Astrocyte of the spinal cord (primary cell): ENCODE measurements at regions not wholly inside any gene's neighbourhood (a gene's known extent, or its start where the extent isn't known, plus 50 kb on each side); places are given as distances from the start of the nearest gene placed in this dataset.

Experiments used
- DNase-seq: peaks from one replicate; pipeline ENCODE4 v3.0.0; 2011; ENCODE audit warnings: low read depth, low spot score
- H3K4me3 ChIP-seq: 2 replicates; pipeline ENCODE4 v1.5.1; 2011; ENCODE audit warnings: low read depth, mild to moderate bottlenecking, low read length, moderate library complexity
- in situ Hi-C: cut with HindIII; loops from 2 replicates; pipeline ENCODE4 v1.10.0; 2017; ENCODE audit warnings: low sequenced_read_pairs
- TF ChIP-seq, protein P1 (sequence below): IDR thresholded peaks from 2 replicates; pipeline ENCODE4 v1.5.1; 2012; ENCODE audit warnings: low read depth, mild to moderate bottlenecking, low read length, inconsistent platforms

DNA sequence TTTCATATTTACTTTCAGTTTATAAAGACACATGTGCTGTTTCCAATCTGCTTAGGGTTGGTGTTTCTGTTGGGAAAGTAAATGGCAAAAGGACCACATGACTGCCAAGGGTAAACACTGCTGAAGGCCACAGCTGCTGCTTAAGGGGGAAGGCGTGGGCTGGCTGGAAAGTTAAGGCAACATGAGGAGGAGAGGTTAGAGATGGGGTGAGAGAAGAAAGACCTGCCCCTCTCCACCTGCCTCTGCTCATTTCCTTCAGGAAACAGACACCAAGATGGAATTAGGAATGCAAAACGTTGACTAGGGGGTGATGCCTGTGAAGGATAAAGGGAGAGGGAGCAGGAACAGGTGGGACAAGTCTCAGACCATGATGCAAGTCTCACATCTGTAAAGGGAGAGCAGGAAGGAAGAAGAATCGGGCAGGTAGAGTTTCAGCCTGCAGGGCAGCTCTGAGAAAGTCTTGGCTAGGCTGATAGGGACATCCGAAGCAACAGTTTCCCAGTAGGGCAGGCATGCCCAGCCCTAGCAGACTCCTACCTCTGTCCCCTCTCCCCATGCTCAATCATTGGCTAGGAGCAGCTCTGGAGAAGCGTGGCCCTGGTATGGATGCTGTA is 86.0 kb downstream of the CDC42EP3 start:
- in situ Hi-C loops = no loop called here
- no peak for DNase-seq
- H3K4me3 ChIP-seq = no peak overlapping the region
- TF ChIP-seq, protein P1, sequence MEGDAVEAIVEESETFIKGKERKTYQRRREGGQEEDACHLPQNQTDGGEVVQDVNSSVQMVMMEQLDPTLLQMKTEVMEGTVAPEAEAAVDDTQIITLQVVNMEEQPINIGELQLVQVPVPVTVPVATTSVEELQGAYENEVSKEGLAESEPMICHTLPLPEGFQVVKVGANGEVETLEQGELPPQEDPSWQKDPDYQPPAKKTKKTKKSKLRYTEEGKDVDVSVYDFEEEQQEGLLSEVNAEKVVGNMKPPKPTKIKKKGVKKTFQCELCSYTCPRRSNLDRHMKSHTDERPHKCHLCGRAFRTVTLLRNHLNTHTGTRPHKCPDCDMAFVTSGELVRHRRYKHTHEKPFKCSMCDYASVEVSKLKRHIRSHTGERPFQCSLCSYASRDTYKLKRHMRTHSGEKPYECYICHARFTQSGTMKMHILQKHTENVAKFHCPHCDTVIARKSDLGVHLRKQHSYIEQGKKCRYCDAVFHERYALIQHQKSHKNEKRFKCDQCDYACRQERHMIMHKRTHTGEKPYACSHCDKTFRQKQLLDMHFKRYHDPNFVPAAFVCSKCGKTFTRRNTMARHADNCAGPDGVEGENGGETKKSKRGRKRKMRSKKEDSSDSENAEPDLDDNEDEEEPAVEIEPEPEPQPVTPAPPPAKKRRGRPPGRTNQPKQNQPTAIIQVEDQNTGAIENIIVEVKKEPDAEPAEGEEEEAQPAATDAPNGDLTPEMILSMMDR = no peak

DNA sequence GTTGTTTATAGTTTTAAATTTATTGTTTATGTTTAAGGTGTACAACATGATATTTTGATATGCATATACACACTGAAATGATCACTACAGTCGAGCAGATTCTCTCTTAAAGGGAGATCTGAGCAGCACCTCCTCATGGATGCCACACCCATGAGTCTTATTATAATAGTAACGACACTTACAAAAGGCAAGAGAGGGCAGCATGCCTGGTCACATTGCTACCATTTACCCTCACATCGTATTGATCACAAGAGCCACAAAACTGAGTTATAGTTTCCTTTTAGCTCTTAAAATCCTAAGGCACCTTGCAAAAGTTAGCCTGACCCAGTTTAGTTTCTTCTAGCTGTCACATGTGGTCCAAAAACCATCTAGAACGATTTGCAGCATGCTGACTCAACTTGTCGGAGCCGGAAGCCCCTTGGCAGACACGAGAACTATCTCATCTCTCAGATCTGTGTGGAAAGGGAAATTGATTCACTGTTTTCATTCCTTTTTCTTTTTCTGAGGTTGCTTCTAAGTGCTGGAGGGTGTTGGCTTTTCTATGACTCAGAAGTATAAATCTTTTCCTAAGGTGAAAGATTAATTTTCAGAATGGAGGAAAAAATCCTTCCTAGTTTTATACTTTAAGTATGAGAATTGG is 85.3 kb downstream of the CDC42EP3 start:
- peak; percentile 94 for DNase-seq

DNA sequence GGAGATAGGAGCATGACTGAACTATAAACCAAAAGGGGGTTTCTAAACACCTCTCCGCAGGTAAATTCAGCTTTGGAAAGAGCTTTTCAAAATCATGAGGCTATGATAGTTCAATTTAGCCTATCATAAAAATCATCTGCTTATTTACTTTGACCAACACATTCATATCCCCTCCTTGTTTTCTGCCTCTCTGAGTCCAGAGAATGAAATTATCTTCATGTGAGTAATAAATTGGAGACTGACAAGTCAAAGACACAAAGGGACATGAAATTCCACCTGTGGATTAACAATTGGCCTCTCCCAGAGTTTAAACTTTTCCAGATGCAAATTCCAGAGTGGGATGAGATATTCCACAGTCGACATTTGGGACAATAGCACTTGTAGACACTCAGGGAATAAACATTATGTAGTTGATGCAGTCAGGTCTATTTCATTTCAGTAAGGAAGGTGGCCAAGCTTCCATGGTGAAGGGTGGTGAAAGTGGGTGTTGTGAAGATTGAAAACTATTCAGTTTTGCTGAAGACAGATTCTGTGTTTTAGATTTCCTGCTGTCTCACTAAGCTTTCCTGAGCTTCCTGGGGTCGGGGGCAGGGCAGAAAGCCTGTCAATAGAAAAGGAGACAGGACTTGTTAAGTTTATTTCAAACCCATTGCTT is 84.7 kb downstream of the CDC42EP3 start:
- in situ Hi-C loops = no loop called here
- TF ChIP-seq, protein P1 = no peak
- no peak for DNase-seq
- no peak overlapping the region for H3K4me3 ChIP-seq

More for the DNA sequence above, 85.3 kb downstream of the CDC42EP3 start:
- TF ChIP-seq, protein P1 = no peak
- in situ Hi-C loops = no loop called here
- no peak overlapping the region for H3K4me3 ChIP-seq

DNA sequence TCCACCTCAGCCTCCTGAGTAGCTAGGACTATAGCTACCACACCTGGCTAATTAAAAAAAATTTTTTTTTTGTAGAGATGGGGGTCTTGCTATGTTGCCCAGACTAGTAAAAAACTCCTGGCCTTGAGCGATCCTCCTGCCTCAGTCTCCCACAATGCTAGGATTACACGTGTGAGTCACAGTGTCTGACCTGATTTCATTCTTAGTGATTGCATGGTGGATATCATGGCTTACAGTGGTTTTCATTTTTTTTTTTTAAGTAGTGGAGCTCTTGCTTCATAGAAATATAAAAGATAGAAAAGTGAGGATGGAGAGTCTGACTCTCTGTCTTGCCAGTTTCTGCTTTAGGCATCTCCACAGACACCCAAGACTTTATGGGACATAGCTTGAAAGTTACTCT is 83.6 kb downstream of the CDC42EP3 start:
- no peak for DNase-seq
- in situ Hi-C loops = no loop called here
- TF ChIP-seq, protein P1 = no peak
- no peak overlapping the region for H3K4me3 ChIP-seq

DNA sequence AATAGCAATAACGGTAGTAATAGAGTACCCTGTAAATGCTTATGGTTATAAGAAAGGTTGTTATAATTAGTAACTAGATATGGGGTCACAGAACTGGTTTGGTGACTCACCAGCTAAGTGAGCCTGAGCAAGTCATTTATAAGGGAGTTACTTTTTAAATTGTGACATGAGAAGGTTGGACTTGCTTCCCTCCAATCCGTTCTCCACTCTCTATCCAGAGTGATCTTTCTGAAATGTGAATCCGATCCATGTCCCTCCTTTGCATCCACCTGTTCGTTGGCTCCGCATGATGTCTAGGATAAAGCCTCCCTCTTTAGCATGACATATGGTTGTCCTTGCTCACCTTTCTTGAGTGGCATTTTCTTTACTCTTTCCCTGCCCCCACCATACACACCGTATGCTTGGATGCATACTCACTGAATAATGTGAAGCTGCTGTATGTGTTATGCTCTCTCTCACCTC is 83.1 kb downstream of the CDC42EP3 start:
- DNase-seq = no peak
- no peak overlapping the region for H3K4me3 ChIP-seq
- TF ChIP-seq, protein P1 = no peak
- in situ Hi-C loops = no loop called here

DNA sequence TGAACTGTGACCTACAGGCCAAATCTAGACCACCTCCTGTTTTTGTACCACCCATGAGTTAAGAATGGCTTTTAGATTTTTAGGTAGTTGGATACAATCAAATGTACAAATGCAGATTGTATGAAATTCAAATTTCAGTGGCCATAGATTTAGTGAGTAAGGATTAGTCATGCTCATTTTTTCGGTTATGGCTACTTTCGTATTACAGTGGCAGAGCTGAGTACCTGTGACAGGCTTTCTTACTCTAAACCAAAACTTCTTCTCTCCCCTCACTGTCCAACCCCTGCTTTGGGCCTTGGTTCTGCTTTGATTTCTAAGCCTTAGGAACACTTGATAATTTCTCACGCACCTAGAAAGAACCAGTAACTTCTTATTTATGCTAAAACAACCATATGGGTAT is 82.1 kb downstream of the CDC42EP3 start:
- peak; percentile 50 for DNase-seq
- no peak overlapping the region for H3K4me3 ChIP-seq
- in situ Hi-C loops = no loop called here

More for the DNA sequence above, 82.1 kb downstream of the CDC42EP3 start:
- TF ChIP-seq, protein P1 = no peak
